ENCODE measurements at regions not wholly inside any gene's neighbourhood (a gene's known extent, or its start where the extent isn't known, plus 50 kb on each side); places are given as distances from the start of the nearest gene placed in this dataset.

DNA sequence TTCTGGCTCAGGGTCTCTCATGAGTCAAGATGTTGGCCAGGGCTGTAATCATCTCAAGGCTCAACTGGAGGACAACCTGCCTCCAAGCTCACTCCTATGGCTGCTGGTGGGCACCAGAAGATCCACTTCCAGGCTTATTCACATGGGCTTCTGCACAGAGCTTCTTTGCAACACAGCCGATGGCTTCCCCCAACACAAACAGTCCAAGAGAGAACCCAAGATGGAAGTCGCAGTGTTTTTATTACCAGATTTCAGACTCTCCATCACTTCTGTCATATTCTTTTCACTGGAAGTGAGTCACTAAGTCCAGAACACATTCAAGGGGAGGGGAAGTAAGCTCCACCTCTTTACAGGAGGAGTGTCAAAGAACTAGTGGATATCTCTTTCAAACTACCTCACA lies 75.5 kb downstream of the CD164 start:
- no peaks in the 10 kb centered on the region for H3F3A ChIP-seq (replicated peaks; ENCODE audit: low read depth)
- peaks cover 10% of the 10 kb centered on the region; the same call in 2 of the 3 replicates for H3K4me1 Mint-ChIP-seq
- 0 out of 2 replicates have a peak, but pooled peaks cover 3% of the 10 kb centered on the region for H3K4me1 ChIP-seq (ENCODE audit: insufficient read depth)
- no peak overlapping the region for H3K4me3 ChIP-seq
- H3K9me3 Mint-ChIP-seq = no peaks in the 10 kb centered on the region
- H3K27ac ChIP-seq (ENCODE audit: low read depth) = no peak overlapping the region
- H3K4me3 Mint-ChIP-seq = no peak overlapping the region
- no peaks in the 10 kb centered on the region for H3K36me3 ChIP-seq (ENCODE audit: insufficient read depth)
- no peak for TF ChIP-seq CREB1 (CRISPR knock-in tag; IDR thresholded peaks at IDR 0.05; ENCODE audit: low read depth)
- TF ChIP-seq NANOG (IDR thresholded peaks at IDR 0.05; ENCODE audit: borderline replicate concordance) = no peak
- TF ChIP-seq POLR2AphosphoS5 (IDR thresholded peaks at IDR 0.05; ENCODE audit: low read depth) = no peak
- TF ChIP-seq ZNF331 (CRISPR knock-in tag; IDR thresholded peaks at IDR 0.05; ENCODE audit: low read depth) = no peak
- TF ChIP-seq, protein P1, sequence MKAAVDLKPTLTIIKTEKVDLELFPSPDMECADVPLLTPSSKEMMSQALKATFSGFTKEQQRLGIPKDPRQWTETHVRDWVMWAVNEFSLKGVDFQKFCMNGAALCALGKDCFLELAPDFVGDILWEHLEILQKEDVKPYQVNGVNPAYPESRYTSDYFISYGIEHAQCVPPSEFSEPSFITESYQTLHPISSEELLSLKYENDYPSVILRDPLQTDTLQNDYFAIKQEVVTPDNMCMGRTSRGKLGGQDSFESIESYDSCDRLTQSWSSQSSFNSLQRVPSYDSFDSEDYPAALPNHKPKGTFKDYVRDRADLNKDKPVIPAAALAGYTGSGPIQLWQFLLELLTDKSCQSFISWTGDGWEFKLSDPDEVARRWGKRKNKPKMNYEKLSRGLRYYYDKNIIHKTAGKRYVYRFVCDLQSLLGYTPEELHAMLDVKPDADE (IDR thresholded peaks at IDR 0.05) = no peak
- TF ChIP-seq ZNF114 (CRISPR knock-in tag; IDR thresholded peaks at IDR 0.05) = no peak
- TF ChIP-seq, protein P2, sequence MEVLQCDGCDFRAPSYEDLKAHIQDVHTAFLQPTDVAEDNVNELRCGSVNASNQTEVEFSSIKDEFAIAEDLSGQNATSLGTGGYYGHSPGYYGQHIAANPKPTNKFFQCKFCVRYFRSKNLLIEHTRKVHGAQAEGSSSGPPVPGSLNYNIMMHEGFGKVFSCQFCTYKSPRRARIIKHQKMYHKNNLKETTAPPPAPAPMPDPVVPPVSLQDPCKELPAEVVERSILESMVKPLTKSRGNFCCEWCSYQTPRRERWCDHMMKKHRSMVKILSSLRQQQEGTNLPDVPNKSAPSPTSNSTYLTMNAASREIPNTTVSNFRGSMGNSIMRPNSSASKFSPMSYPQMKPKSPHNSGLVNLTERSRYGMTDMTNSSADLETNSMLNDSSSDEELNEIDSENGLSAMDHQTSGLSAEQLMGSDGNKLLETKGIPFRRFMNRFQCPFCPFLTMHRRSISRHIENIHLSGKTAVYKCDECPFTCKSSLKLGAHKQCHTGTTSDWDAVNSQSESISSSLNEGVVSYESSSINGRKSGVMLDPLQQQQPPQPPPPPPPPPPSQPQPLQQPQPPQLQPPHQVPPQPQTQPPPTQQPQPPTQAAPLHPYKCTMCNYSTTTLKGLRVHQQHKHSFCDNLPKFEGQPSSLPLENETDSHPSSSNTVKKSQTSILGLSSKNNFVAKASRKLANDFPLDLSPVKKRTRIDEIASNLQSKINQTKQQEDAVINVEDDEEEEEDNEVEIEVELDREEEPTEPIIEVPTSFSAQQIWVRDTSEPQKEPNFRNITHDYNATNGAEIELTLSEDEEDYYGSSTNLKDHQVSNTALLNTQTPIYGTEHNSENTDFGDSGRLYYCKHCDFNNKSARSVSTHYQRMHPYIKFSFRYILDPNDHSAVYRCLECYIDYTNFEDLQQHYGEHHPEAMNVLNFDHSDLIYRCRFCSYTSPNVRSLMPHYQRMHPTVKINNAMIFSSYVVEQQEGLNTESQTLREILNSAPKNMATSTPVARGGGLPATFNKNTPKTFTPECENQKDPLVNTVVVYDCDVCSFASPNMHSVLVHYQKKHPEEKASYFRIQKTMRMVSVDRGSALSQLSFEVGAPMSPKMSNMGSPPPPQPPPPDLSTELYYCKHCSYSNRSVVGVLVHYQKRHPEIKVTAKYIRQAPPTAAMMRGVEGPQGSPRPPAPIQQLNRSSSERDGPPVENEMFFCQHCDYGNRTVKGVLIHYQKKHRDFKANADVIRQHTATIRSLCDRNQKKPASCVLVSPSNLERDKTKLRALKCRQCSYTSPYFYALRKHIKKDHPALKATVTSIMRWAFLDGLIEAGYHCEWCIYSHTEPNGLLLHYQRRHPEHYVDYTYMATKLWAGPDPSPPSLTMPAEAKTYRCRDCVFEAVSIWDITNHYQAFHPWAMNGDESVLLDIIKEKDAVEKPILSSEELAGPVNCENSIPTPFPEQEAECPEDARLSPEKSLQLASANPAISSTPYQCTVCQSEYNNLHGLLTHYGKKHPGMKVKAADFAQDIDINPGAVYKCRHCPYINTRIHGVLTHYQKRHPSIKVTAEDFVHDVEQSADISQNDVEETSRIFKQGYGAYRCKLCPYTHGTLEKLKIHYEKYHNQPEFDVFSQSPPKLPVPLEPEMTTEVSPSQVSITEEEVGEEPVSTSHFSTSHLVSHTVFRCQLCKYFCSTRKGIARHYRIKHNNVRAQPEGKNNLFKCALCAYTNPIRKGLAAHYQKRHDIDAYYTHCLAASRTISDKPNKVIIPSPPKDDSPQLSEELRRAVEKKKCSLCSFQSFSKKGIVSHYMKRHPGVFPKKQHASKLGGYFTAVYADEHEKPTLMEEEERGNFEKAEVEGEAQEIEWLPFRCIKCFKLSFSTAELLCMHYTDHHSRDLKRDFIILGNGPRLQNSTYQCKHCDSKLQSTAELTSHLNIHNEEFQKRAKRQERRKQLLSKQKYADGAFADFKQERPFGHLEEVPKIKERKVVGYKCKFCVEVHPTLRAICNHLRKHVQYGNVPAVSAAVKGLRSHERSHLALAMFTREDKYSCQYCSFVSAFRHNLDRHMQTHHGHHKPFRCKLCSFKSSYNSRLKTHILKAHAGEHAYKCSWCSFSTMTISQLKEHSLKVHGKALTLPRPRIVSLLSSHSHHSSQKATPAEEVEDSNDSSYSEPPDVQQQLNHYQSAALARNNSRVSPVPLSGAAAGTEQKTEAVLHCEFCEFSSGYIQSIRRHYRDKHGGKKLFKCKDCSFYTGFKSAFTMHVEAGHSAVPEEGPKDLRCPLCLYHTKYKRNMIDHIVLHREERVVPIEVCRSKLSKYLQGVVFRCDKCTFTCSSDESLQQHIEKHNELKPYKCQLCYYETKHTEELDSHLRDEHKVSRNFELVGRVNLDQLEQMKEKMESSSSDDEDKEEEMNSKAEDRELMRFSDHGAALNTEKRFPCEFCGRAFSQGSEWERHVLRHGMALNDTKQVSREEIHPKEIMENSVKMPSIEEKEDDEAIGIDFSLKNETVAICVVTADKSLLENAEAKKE (CRISPR knock-in tag; IDR thresholded peaks at IDR 0.05) = no peak
- no peak for TF ChIP-seq JUNB (IDR thresholded peaks at IDR 0.05; ENCODE audit: unreplicated experiment)
- no peak for TF ChIP-seq STAT1 (IDR thresholded peaks at IDR 0.05; ENCODE audit: unreplicated experiment)
- no peak for TF ChIP-seq EZH2phosphoT487 (IDR thresholded peaks at IDR 0.05; ENCODE audit: unreplicated experiment)
- TF ChIP-seq, protein P3, sequence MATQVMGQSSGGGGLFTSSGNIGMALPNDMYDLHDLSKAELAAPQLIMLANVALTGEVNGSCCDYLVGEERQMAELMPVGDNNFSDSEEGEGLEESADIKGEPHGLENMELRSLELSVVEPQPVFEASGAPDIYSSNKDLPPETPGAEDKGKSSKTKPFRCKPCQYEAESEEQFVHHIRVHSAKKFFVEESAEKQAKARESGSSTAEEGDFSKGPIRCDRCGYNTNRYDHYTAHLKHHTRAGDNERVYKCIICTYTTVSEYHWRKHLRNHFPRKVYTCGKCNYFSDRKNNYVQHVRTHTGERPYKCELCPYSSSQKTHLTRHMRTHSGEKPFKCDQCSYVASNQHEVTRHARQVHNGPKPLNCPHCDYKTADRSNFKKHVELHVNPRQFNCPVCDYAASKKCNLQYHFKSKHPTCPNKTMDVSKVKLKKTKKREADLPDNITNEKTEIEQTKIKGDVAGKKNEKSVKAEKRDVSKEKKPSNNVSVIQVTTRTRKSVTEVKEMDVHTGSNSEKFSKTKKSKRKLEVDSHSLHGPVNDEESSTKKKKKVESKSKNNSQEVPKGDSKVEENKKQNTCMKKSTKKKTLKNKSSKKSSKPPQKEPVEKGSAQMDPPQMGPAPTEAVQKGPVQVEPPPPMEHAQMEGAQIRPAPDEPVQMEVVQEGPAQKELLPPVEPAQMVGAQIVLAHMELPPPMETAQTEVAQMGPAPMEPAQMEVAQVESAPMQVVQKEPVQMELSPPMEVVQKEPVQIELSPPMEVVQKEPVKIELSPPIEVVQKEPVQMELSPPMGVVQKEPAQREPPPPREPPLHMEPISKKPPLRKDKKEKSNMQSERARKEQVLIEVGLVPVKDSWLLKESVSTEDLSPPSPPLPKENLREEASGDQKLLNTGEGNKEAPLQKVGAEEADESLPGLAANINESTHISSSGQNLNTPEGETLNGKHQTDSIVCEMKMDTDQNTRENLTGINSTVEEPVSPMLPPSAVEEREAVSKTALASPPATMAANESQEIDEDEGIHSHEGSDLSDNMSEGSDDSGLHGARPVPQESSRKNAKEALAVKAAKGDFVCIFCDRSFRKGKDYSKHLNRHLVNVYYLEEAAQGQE (IDR thresholded peaks at IDR 0.05; ENCODE audit: unreplicated experiment) = no peak
- TF ChIP-seq, protein P4, sequence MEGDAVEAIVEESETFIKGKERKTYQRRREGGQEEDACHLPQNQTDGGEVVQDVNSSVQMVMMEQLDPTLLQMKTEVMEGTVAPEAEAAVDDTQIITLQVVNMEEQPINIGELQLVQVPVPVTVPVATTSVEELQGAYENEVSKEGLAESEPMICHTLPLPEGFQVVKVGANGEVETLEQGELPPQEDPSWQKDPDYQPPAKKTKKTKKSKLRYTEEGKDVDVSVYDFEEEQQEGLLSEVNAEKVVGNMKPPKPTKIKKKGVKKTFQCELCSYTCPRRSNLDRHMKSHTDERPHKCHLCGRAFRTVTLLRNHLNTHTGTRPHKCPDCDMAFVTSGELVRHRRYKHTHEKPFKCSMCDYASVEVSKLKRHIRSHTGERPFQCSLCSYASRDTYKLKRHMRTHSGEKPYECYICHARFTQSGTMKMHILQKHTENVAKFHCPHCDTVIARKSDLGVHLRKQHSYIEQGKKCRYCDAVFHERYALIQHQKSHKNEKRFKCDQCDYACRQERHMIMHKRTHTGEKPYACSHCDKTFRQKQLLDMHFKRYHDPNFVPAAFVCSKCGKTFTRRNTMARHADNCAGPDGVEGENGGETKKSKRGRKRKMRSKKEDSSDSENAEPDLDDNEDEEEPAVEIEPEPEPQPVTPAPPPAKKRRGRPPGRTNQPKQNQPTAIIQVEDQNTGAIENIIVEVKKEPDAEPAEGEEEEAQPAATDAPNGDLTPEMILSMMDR (conservative IDR thresholded peaks at IDR 0.05; ENCODE audit: low read depth in 2 of 2) = no peak
- no peak for TF ChIP-seq EZH2 (IDR thresholded peaks at IDR 0.05; ENCODE audit: low read depth, unreplicated experiment)
- H3K27me3 Mint-ChIP-seq (ENCODE audit: insufficient read depth, low read depth, poor library complexity) = no peaks in the 10 kb centered on the region
- H3K27me3 ChIP-seq (ENCODE audit: insufficient read depth) = no peaks in the 10 kb centered on the region
- H3K36me3 Mint-ChIP-seq (ENCODE audit: low read depth) = no peaks in the 10 kb centered on the region
- no peak for ATAC-seq
- H3K79me2 ChIP-seq (replicated peaks; ENCODE audit: insufficient read depth) = no peaks in the 10 kb centered on the region
- H3K4me2 ChIP-seq = no peak overlapping the region
- peaks cover 7% of the 10 kb centered on the region; the same call in 1 of the 2 replicates for H3K9me2 ChIP-seq (ENCODE audit: insufficient read depth)
- no peaks in the 10 kb centered on the region for H4K20me1 ChIP-seq (replicated peaks; ENCODE audit: insufficient read depth)
- H2AFZ ChIP-seq = no peak overlapping the region
- DNase-seq (ENCODE audit: low spot score) = no peak
- no peak overlapping the region for H3K27ac Mint-ChIP-seq
